Activated B cell treated with CpG ODN at 0.5 μM for 24 hours (primary cell): ENCODE measurements at regions not wholly inside any gene's neighbourhood (a gene's known extent, or its start where the extent isn't known, plus 50 kb on each side); places are given as distances from the start of the nearest gene placed in this dataset.

ENCODE experiments used
- ATAC-seq: fragments of 200-7000 bp; cut with Tn5 transposase; one replicate; pipeline ENCODE4 v1.10.0; 2021; ENCODE audit warnings: low read depth, mild to moderate bottlenecking, moderate library complexity
- CTCF ChIA-PET: fragments of 350-600 bp; sonication (Branson Sonifier 250); formaldehyde crosslinking; loops from one replicate; lab custom pipeline; 2021; ENCODE audit warnings: antibody characterized with exemption; lab: Charles Lee
- POLR2A ChIA-PET: fragments of 350-600 bp; sonication (Branson Sonifier 250); formaldehyde crosslinking; loops from one replicate; lab custom pipeline; 2021; ENCODE audit warnings: antibody characterized with exemption; lab: Charles Lee
- DNase-seq: peaks from one replicate; pipeline ENCODE4 v3.0.0; 2022
- H3K27ac Mint-ChIP-seq: one replicate; pipeline ENCODE4 v1.8.0; 2020; ENCODE audit warnings: mixed read lengths
- H3K27me3 Mint-ChIP-seq: one replicate; pipeline ENCODE4 v1.8.0; 2021; ENCODE audit warnings: mixed read lengths
- H3K36me3 Mint-ChIP-seq: one replicate; pipeline ENCODE4 v1.8.0; 2021; ENCODE audit warnings: low read depth, mixed read lengths
- H3K4me1 Mint-ChIP-seq: one replicate; pipeline ENCODE4 v1.8.0; 2021; ENCODE audit warnings: mixed read lengths
- H3K4me3 Mint-ChIP-seq: one replicate; pipeline ENCODE4 v1.8.0; 2020; ENCODE audit warnings: mild to moderate bottlenecking, mixed read lengths
- H3K9me3 Mint-ChIP-seq: one replicate; pipeline ENCODE4 v1.8.0; 2020; ENCODE audit warnings: mixed read lengths
- intact Hi-C: fragments of 100-400 bp; cut with micrococcal nuclease; formaldehyde crosslinking; loops from one replicate; pipeline ENCODE4 v1.15.1; 2024
- TF ChIP-seq, protein P1 (sequence below): fragments of 200-600 bp; IDR thresholded peaks from one replicate; pipeline ENCODE4 v1.8.0; 2022; ENCODE audit warnings: antibody characterized with exemption, mild to moderate bottlenecking

DNA sequence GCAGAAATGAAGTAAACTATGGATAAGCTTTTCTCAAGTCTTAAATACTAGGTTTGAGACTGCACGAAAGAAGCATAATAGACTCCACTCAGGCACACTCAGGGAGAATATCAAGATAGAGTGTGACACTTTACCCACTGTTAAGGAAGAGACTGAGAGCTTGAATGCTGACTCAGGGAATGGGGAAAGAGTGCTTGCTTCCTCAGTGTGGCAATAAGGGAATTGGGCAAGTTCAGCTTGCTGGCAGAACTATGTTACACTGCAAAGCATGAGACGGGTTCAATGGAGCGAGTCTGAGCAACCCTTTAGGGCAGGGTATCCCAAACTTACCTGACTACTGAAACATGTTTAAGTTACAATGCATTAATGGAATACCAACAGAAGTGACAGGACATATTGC lies 237.7 kb upstream of the MEF2C start:
- Mint-ChIP-seq H3K4me1 (peaks cover 8% of the 10 kb centered on the region), H3K9me3 (no peaks in the 10 kb centered on the region), H3K27me3 (no peaks in the 10 kb centered on the region), H3K4me3 (no peak overlapping the region), H3K27ac (no peak overlapping the region), H3K36me3 (no peaks in the 10 kb centered on the region)
- TF ChIP-seq, protein P1, sequence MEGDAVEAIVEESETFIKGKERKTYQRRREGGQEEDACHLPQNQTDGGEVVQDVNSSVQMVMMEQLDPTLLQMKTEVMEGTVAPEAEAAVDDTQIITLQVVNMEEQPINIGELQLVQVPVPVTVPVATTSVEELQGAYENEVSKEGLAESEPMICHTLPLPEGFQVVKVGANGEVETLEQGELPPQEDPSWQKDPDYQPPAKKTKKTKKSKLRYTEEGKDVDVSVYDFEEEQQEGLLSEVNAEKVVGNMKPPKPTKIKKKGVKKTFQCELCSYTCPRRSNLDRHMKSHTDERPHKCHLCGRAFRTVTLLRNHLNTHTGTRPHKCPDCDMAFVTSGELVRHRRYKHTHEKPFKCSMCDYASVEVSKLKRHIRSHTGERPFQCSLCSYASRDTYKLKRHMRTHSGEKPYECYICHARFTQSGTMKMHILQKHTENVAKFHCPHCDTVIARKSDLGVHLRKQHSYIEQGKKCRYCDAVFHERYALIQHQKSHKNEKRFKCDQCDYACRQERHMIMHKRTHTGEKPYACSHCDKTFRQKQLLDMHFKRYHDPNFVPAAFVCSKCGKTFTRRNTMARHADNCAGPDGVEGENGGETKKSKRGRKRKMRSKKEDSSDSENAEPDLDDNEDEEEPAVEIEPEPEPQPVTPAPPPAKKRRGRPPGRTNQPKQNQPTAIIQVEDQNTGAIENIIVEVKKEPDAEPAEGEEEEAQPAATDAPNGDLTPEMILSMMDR: no peak
- intact Hi-C loops: no loop called here
- POLR2A ChIA-PET: no interaction called here
- CTCF ChIA-PET: no interaction called here
- ATAC-seq: no peak
- DNase-seq: no peak

DNA sequence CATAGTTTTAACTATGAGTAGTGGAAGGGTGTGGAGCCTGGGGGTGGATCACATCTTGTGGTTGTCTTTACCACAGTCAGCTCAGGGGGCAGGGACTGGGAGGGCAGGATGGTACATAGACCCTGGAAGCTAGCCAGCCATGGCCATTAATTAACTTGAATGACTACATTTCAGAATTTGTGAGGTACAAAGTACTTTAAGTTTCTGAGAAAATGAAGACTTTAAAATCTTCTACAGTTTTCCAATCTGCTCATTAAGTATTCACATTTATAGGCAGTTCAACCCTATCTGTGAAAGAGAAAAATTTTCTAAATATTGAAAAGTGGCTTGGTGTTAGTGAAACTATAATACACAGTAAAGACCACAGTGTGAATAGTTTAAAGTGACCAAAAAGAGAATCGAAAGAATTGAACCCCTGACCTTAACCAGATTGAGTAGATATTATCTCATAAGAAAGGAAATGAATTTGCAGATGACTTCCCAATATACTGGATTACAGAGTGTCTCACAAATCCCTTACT lies 234.2 kb upstream of the MEF2C start:
- H3K27me3 Mint-ChIP-seq: no peaks in the 10 kb centered on the region
- TF ChIP-seq, protein P1: no peak
- intact Hi-C loops: no loop called here
- ChIA-PET CTCF (no interaction called here), POLR2A (interaction anchor here (0.6 kb wide), 1 partner anchor 451 kb away, joined by 3 read pairs; no protein-coding TSS in a partner anchor)
- no peak overlapping the region for H3K4me3 Mint-ChIP-seq
- DNase-seq (no peak), ATAC-seq (peak; percentile 45)
- no peak overlapping the region for H3K27ac Mint-ChIP-seq
- H3K9me3 Mint-ChIP-seq: no peaks in the 10 kb centered on the region
- H3K36me3 Mint-ChIP-seq: no peaks in the 10 kb centered on the region
- peaks cover 8% of the 10 kb centered on the region for H3K4me1 Mint-ChIP-seq

DNA sequence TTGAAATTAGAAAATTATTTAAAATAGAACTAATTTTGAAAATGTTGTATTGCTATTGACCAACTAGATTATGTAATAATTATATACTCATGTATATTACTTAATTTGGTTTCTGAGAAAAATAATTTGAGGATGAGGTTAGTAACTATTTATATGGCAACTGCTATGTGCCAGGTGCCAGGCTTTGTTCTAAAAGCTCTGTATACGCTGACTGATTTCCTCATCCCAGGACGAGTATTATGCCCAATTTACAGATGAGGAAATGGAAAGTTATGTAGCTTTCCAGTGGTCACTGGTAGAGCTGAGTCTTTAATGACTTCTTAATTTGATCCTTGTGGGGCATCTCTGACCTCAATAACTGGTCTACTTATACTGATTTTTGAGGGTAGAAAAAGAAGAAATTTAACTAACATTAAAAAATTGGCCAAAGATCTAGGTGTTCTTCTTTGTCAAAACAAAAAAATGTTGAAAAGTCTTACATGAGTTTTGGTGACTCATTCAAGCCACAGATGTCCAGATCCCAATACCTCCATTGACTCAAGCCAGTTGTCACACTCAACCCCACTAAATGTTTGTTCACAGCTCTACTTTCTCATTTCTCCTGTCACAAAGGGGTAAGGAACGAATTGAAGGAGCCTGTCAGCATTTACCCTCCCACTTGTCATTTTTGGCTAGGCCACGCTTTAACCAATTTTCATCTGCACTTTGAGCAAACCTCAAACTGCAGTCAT lies 228.1 kb upstream of the MEF2C start:
- no peaks in the 10 kb centered on the region for H3K27me3 Mint-ChIP-seq
- CTCF ChIA-PET: interaction anchor here (1.0 kb wide), 1 partner anchor 14 kb away, joined by 4 read pairs; no protein-coding TSS in a partner anchor
- H3K4me1 Mint-ChIP-seq: no peaks in the 10 kb centered on the region
- peaks cover 2% of the 10 kb centered on the region for H3K36me3 Mint-ChIP-seq
- DNase-seq (no peak), ATAC-seq (no peak)
- H3K9me3 Mint-ChIP-seq: peaks cover 11% of the 10 kb centered on the region
- no peak overlapping the region for H3K4me3 Mint-ChIP-seq
- POLR2A ChIA-PET: interaction anchor here (0.7 kb wide), 1 partner anchor 292 kb away, joined by 5 read pairs; no protein-coding TSS in a partner anchor
- no peak overlapping the region for H3K27ac Mint-ChIP-seq
- TF ChIP-seq, protein P1: no peak
- intact Hi-C loops: no loop called here

DNA sequence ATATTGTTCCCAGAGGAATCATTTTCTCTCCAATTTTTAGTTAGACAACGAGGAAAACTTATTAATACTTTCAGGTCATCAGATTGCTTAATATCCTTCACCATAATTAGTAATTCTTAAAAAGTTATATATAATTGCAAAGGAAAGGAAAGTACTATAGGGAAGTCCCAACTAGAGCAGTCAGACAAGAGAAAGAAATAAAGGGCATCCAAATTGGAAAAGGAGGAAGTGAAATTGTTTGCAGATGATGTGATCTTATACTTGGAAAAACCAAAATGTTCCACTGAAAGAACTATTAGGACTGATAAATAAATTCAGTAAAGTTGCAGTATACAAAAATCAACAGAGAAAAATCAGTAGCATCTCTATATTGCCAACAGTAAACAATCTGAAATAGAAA lies 223.5 kb upstream of the MEF2C start:
- POLR2A ChIA-PET: no interaction called here
- no peak overlapping the region for H3K27ac Mint-ChIP-seq
- H3K36me3 Mint-ChIP-seq: peaks cover 2% of the 10 kb centered on the region
- H3K4me1 Mint-ChIP-seq: no peaks in the 10 kb centered on the region
- ATAC-seq: no peak
- H3K27me3 Mint-ChIP-seq: no peaks in the 10 kb centered on the region
- intact Hi-C loops: no loop called here
- CTCF ChIA-PET: no interaction called here
- DNase-seq: no peak
- TF ChIP-seq, protein P1: no peak
- H3K9me3 Mint-ChIP-seq: peaks cover 11% of the 10 kb centered on the region
- H3K4me3 Mint-ChIP-seq: no peak overlapping the region

DNA sequence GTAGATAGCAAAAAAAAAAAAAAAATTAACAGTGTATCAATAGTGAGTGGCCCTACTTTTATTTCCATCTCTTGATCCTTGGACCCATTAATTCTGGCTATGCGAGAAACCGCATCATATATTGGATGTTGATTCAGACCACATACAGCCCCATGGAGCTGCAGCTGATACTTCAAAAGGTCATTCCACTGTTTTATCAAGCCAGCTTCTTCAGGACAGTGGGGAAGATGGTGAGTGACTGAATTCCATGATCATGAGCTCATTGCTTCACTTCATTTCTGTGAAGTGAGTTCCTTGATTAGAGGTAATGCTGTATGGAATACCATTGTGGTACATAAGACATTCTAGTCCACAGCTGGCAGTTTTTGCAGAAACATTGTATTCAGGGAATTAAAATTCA lies 222.9 kb upstream of the MEF2C start:
- Mint-ChIP-seq H3K4me3 (no peak overlapping the region), H3K36me3 (peaks cover 2% of the 10 kb centered on the region), H3K27ac (no peak overlapping the region), H3K4me1 (no peaks in the 10 kb centered on the region), H3K27me3 (no peaks in the 10 kb centered on the region), H3K9me3 (peaks cover 11% of the 10 kb centered on the region)
- ATAC-seq: no peak
- CTCF ChIA-PET: no interaction called here
- POLR2A ChIA-PET: no interaction called here
- intact Hi-C loops: no loop called here
- TF ChIP-seq, protein P1: no peak
- DNase-seq: no peak
